ENCODE measurements at regions not wholly inside any gene's neighbourhood (a gene's known extent, or its start where the extent isn't known, plus 50 kb on each side); places are given as distances from the start of the nearest gene placed in this dataset.
"Not testable (repeated sequence)": the region's sequence is repeated elsewhere in the genome, so short reads cannot be mapped to it uniquely, and the experiment has no call there.

GRCh38 chr11:16527525-16528246 is 171.3 kb upstream of the SOX6 start:
- DNase-seq, result no peak

GRCh38 chr11:16526947-16527346 is 170.6 kb upstream of the SOX6 start:
- no peak for DNase-seq

- not testable (repeated sequence) for DNase-seq
These were observed 164.4 kb upstream of the SOX6 start for GRCh38 chr11:16520713-16521112.

- DNase-seq, result no peak
These were observed 156.5 kb upstream of the SOX6 start for GRCh38 chr11:16512899-16513241.

GRCh38 chr11:16512198-16512898 is 156.0 kb upstream of the SOX6 start:
- DNase-seq, result no peak

GRCh38 chr11:16511116-16512114 is 155.1 kb upstream of the SOX6 start:
- DNase-seq, result no peak

GRCh38 chr11:16505481-16505880 is 149.1 kb upstream of the SOX6 start:
- DNase-seq, result no peak

- DNase-seq, result not testable (repeated sequence)
These were observed 147.5 kb upstream of the SOX6 start for GRCh38 chr11:16503891-16504290.

GRCh38 chr11:16494918-16495691 is 138.8 kb upstream of the SOX6 start:
- DNase-seq, result no peak

- no peak for DNase-seq
These were observed 128.1 kb upstream of the SOX6 start for GRCh38 chr11:16484434-16484833.

GRCh38 chr11:16474659-16475058 is 118.3 kb upstream of the SOX6 start:
- no peak for DNase-seq

GRCh38 chr11:16469968-16470367 is 113.6 kb upstream of the SOX6 start:
- no peak for DNase-seq

GRCh38 chr11:16468735-16469453 is 112.5 kb upstream of the SOX6 start:
- DNase-seq, result no peak

- no peak for DNase-seq
These were observed 104.2 kb upstream of the SOX6 start for GRCh38 chr11:16460508-16460907.

- DNase-seq, result no peak
These were observed 100.0 kb upstream of the SOX6 start for GRCh38 chr11:16456366-16456765.

- DNase-seq, result no peak
These were observed 98.0 kb upstream of the SOX6 start for GRCh38 chr11:16454289-16454863.

GRCh38 chr11:16448123-16448717 is 91.9 kb upstream of the SOX6 start:
- DNase-seq, result no peak

- DNase-seq, result no peak
These were observed 85.1 kb upstream of the SOX6 start for GRCh38 chr11:16441461-16441860.

GRCh38 chr11:16440136-16440535 is 83.8 kb upstream of the SOX6 start:
- DNase-seq, result no peak

GRCh38 chr11:16434036-16434435 is 77.7 kb upstream of the SOX6 start:
- no peak for DNase-seq

GRCh38 chr11:16430674-16431073 is 74.3 kb upstream of the SOX6 start:
- DNase-seq, result no peak
